ENCODE measurements at regions not wholly inside any gene's neighbourhood (a gene's known extent, or its start where the extent isn't known, plus 50 kb on each side); places are given as distances from the start of the nearest gene placed in this dataset.

- no peak for TF ChIP-seq NCOA2 (IDR thresholded peaks at IDR 0.05; ENCODE audit: partially characterized antibody in 2 of 2)
- TF ChIP-seq MYC (IDR thresholded peaks at IDR 0.05; ENCODE audit: low read depth, low read length): 0 out of 2 replicates have a peak, but pooled peaks have one; percentile 14
- TF ChIP-seq MYC (CRISPR knock-in tag; IDR thresholded peaks at IDR 0.05; ENCODE audit: borderline replicate concordance, low read depth): no peak
- TF ChIP-seq NR2F6 (CRISPR knock-in tag; IDR thresholded peaks at IDR 0.05): no peak
- no peak for TF ChIP-seq CUX1 (CRISPR knock-in tag; IDR thresholded peaks at IDR 0.05)
- 0 out of 2 replicates have a peak, but pooled peaks have one; percentile 13 for TF ChIP-seq SMAD4 (CRISPR knock-in tag; conservative IDR thresholded peaks at IDR 0.05)
- no peak for TF ChIP-seq BRF1 (IDR thresholded peaks at IDR 0.05; ENCODE audit: borderline replicate concordance, extremely low read depth, insufficient read length)
- TF ChIP-seq ZNF175 (CRISPR knock-in tag; IDR thresholded peaks at IDR 0.05; ENCODE audit: low read depth): no peak
- TF ChIP-seq MCM7 (IDR thresholded peaks at IDR 0.05): no peak
- TF ChIP-seq HDAC2 (IDR thresholded peaks at IDR 0.05): peak; percentile 34; the same call in 1 of the 2 replicates
- no peak for TF ChIP-seq CREB5 (CRISPR knock-in tag; IDR thresholded peaks at IDR 0.05)
- TF ChIP-seq CBX3 (IDR thresholded peaks at IDR 0.05; ENCODE audit: borderline replicate concordance in 1 of 2, low read length in 2 of 2): no peak
- no peak for TF ChIP-seq ZNF121 (CRISPR knock-in tag; conservative IDR thresholded peaks at IDR 0.05)
- TF ChIP-seq ZNF592 (IDR thresholded peaks at IDR 0.05): 0 out of 2 replicates have a peak, but pooled peaks have one; percentile 38
- TF ChIP-seq MEF2D (tag; conservative IDR thresholded peaks at IDR 0.05; ENCODE audit: low read depth): no peak
- TF ChIP-seq MAX (CRISPR knock-in tag; IDR thresholded peaks at IDR 0.05): no peak
Measured at GRCh38 chr6:139823099-139823807, 448.8 kb upstream of the CITED2 start (continued).

All from K562 (cell line).